ENCODE measurements at regions not wholly inside any gene's neighbourhood (a gene's known extent, or its start where the extent isn't known, plus 50 kb on each side); places are given as distances from the start of the nearest gene placed in this dataset.

DNA sequence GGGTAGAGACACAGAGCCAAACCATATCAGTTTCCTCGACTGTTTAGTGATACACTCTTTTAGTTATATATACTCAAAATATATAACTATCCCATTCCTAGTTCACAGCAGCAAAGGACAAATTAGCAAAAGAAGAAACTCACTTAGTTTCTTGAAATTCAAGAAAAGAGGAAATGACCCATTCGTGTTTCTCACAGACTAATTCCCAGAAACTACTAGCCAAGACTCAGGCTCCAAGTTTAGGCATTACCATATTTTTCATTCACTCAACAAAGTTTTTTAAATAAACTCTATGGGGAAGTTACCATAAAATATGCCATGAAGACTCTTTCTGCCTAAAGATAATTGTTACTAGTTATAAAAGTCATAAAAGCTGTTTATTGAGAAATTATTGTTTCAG, 152.3 kb upstream of the DAAM1 start:
- Histone ChIP-seq H3K4me3 (ENCODE audit: control insufficient read depth in 2 of 3, extremely low read depth in 1 of 3, insufficient read depth in 2 of 3, low read depth in 1 of 3, low read length in 3 of 3) (no peak overlapping the region), H3K9me1 (ENCODE audit: control insufficient read depth, extremely low read depth, insufficient read depth, low read length) (no peaks in the 10 kb centered on the region), H3K9me3 (ENCODE audit: control insufficient read depth, low read depth, low read length) (no peaks in the 10 kb centered on the region), H2AFZ (ENCODE audit: control insufficient read depth, low read length) (no peak overlapping the region), H3K4me1 (ENCODE audit: control insufficient read depth, extremely low read depth, insufficient read depth, low read length) (no peaks in the 10 kb centered on the region), H3K27ac (ENCODE audit: control insufficient read depth, insufficient read depth, low read length) (no peak overlapping the region), H3K79me2 (ENCODE audit: control insufficient read depth, insufficient read depth, low read length) (no peaks in the 10 kb centered on the region), H3K36me3 (ENCODE audit: control insufficient read depth in 2 of 2, extremely low read depth in 1 of 2, insufficient read depth in 2 of 2, low read length in 2 of 2) (no peaks in the 10 kb centered on the region), H3K9ac (ENCODE audit: control insufficient read depth, extremely low read depth, insufficient read depth, low read length) (no peak overlapping the region), H3K27me3 (ENCODE audit: control insufficient read depth, extremely low read depth, insufficient read depth, low read length) (no peaks in the 10 kb centered on the region), H4K20me1 (ENCODE audit: control insufficient read depth, extremely low read depth, insufficient read depth, low read length) (no peaks in the 10 kb centered on the region), H3K4me2 (ENCODE audit: control insufficient read depth, extremely low read depth, insufficient read depth, low read depth, low read length) (no peak overlapping the region)
- no peak for DNase-seq (ENCODE audit: low read depth, low spot score)
- dilution Hi-C loops (cut with MboI; ENCODE audit: extremely low pct_ligation_motif_present, low sequenced_read_pairs): no loop called here
- no peak for FAIRE-seq
- TF ChIP-seq, protein P1, sequence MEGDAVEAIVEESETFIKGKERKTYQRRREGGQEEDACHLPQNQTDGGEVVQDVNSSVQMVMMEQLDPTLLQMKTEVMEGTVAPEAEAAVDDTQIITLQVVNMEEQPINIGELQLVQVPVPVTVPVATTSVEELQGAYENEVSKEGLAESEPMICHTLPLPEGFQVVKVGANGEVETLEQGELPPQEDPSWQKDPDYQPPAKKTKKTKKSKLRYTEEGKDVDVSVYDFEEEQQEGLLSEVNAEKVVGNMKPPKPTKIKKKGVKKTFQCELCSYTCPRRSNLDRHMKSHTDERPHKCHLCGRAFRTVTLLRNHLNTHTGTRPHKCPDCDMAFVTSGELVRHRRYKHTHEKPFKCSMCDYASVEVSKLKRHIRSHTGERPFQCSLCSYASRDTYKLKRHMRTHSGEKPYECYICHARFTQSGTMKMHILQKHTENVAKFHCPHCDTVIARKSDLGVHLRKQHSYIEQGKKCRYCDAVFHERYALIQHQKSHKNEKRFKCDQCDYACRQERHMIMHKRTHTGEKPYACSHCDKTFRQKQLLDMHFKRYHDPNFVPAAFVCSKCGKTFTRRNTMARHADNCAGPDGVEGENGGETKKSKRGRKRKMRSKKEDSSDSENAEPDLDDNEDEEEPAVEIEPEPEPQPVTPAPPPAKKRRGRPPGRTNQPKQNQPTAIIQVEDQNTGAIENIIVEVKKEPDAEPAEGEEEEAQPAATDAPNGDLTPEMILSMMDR (optimal IDR thresholded peaks at IDR 0.05 in 1 of 3, IDR thresholded peaks at IDR 0.05 in 1 of 3, conservative IDR thresholded peaks at IDR 0.05 in 1 of 3; ENCODE audit: extremely low read depth in 1 of 3, insufficient read depth in 2 of 3, low read length in 3 of 3): no peak
- TF ChIP-seq EZH2 (IDR thresholded peaks at IDR 0.05; ENCODE audit: low read length): no peak

DNA sequence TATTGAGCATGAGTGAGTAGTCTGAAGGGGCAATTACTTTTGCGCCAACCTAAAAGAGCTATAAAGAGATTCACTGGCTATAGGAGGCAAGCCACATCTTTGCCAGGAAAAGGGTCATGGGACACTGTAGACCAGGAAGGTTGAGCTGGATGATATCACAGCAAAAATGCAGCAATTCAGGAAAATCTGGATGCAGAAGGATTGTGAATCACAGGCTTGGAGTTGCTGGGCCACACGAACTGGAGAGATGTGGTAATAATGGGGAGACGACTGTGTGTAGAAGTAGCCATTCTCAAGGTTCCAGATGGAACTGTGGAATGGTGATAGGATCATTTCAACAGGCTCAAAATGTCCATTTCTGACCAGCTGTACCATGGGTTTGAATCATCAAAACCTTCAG, 151.4 kb upstream of the DAAM1 start:
- H4K20me1 ChIP-seq (ENCODE audit: control insufficient read depth, extremely low read depth, insufficient read depth, low read length): no peaks in the 10 kb centered on the region

More for the DNA sequence above, 151.4 kb upstream of the DAAM1 start:
- dilution Hi-C loops (cut with MboI; ENCODE audit: extremely low pct_ligation_motif_present, low sequenced_read_pairs): no loop called here
- Histone ChIP-seq H3K4me3 (ENCODE audit: control insufficient read depth in 2 of 3, extremely low read depth in 1 of 3, insufficient read depth in 2 of 3, low read depth in 1 of 3, low read length in 3 of 3) (no peak overlapping the region), H3K9me1 (ENCODE audit: control insufficient read depth, extremely low read depth, insufficient read depth, low read length) (no peaks in the 10 kb centered on the region), H3K9me3 (ENCODE audit: control insufficient read depth, low read depth, low read length) (no peaks in the 10 kb centered on the region), H3K27me3 (ENCODE audit: control insufficient read depth, extremely low read depth, insufficient read depth, low read length) (no peaks in the 10 kb centered on the region), H3K36me3 (ENCODE audit: control insufficient read depth in 2 of 2, extremely low read depth in 1 of 2, insufficient read depth in 2 of 2, low read length in 2 of 2) (no peaks in the 10 kb centered on the region), H3K9ac (ENCODE audit: control insufficient read depth, extremely low read depth, insufficient read depth, low read length) (no peak overlapping the region), H3K79me2 (ENCODE audit: control insufficient read depth, insufficient read depth, low read length) (no peaks in the 10 kb centered on the region), H3K27ac (ENCODE audit: control insufficient read depth, insufficient read depth, low read length) (no peak overlapping the region), H3K4me1 (ENCODE audit: control insufficient read depth, extremely low read depth, insufficient read depth, low read length) (no peaks in the 10 kb centered on the region), H2AFZ (ENCODE audit: control insufficient read depth, low read length) (no peak overlapping the region), H3K4me2 (ENCODE audit: control insufficient read depth, extremely low read depth, insufficient read depth, low read depth, low read length) (no peak overlapping the region)
- no peak for TF ChIP-seq EZH2 (IDR thresholded peaks at IDR 0.05; ENCODE audit: low read length)
- TF ChIP-seq, protein P1 (optimal IDR thresholded peaks at IDR 0.05 in 1 of 3, IDR thresholded peaks at IDR 0.05 in 1 of 3, conservative IDR thresholded peaks at IDR 0.05 in 1 of 3; ENCODE audit: extremely low read depth in 1 of 3, insufficient read depth in 2 of 3, low read length in 3 of 3): no peak
- no peak for DNase-seq (ENCODE audit: low read depth, low spot score)
- no peak for FAIRE-seq

All from keratinocyte (primary cell).